ENCODE measurements at regions not wholly inside any gene's neighbourhood (a gene's known extent, or its start where the extent isn't known, plus 50 kb on each side); places are given as distances from the start of the nearest gene placed in this dataset.

- no peak overlapping the region for H2AFZ ChIP-seq
- WGBS (ENCODE audit: low lambda C conversion rate, missing lambda C conversion rate): 87% methylated on average over 9 of the region's 9 CpGs
- no peaks in the 10 kb centered on the region for H3K79me2 ChIP-seq
- H3K9me2 ChIP-seq (replicated peaks; ENCODE audit: insufficient read depth): no peaks in the 10 kb centered on the region
- H3K27me3 ChIP-seq: no peaks in the 10 kb centered on the region
- no peak overlapping the region for H3K4me3 ChIP-seq
- TF ChIP-seq CTCF (IDR thresholded peaks at IDR 0.05; ENCODE audit: poor library complexity) (no peak), EZH2 (IDR thresholded peaks at IDR 0.05; ENCODE audit: borderline replicate concordance) (no peak), EZH2phosphoT487 (IDR thresholded peaks at IDR 0.05; ENCODE audit: low read depth, severe bottlenecking, unreplicated experiment) (no peak)
- DNase-seq (ENCODE audit: low spot score): no peak
- peak overlapping the region; percentile 85 for H3K27ac ChIP-seq
- no peaks in the 10 kb centered on the region for H3K36me3 ChIP-seq (replicated peaks; ENCODE audit: insufficient read depth, low read depth)
- H4K20me1 ChIP-seq (ENCODE audit: insufficient read depth, poor library complexity, severe bottlenecking): no peaks in the 10 kb centered on the region
- H3K4me1 ChIP-seq (ENCODE audit: insufficient read depth): peaks cover 36% of the 10 kb centered on the region
- no peaks in the 10 kb centered on the region for H3K9me3 ChIP-seq (ENCODE audit: low read depth)
- H3K4me2 ChIP-seq: no peak overlapping the region
These were observed 154.4 kb upstream of the FGGY start for GRCh38 chr1:59142311-59143132.

GRCh38 chr1:59143133-59143487 is 153.8 kb upstream of the FGGY start:
- H4K20me1 ChIP-seq (ENCODE audit: insufficient read depth, poor library complexity, severe bottlenecking): no peaks in the 10 kb centered on the region
- no peak overlapping the region for H3K4me3 ChIP-seq
- no peak overlapping the region for H3K4me2 ChIP-seq
- peaks cover 32% of the 10 kb centered on the region for H3K4me1 ChIP-seq (ENCODE audit: insufficient read depth)
- no peaks in the 10 kb centered on the region for H3K36me3 ChIP-seq (replicated peaks; ENCODE audit: insufficient read depth, low read depth)
- no peaks in the 10 kb centered on the region for H3K79me2 ChIP-seq
- 9% methylated on average over 2 of the region's 2 CpGs for WGBS (ENCODE audit: low lambda C conversion rate, missing lambda C conversion rate)
- H3K9me2 ChIP-seq (replicated peaks; ENCODE audit: insufficient read depth): no peaks in the 10 kb centered on the region
- H3K27me3 ChIP-seq: no peaks in the 10 kb centered on the region
- H2AFZ ChIP-seq: no peak overlapping the region
- peak overlapping the region; percentile 85 for H3K27ac ChIP-seq
- no peak for TF ChIP-seq CTCF (IDR thresholded peaks at IDR 0.05; ENCODE audit: poor library complexity)
- peak; percentile 74 for DNase-seq (ENCODE audit: low spot score)
- H3K9me3 ChIP-seq (ENCODE audit: low read depth): no peaks in the 10 kb centered on the region

- H3K4me1 ChIP-seq (ENCODE audit: insufficient read depth): peaks cover 24% of the 10 kb centered on the region
- no peak overlapping the region for H3K4me3 ChIP-seq
- no peaks in the 10 kb centered on the region for H4K20me1 ChIP-seq (ENCODE audit: insufficient read depth, poor library complexity, severe bottlenecking)
- H3K27me3 ChIP-seq: no peaks in the 10 kb centered on the region
- H3K79me2 ChIP-seq: no peaks in the 10 kb centered on the region
- TF ChIP-seq EZH2 (IDR thresholded peaks at IDR 0.05; ENCODE audit: borderline replicate concordance) (no peak), EZH2phosphoT487 (IDR thresholded peaks at IDR 0.05; ENCODE audit: low read depth, severe bottlenecking, unreplicated experiment) (no peak), CTCF (IDR thresholded peaks at IDR 0.05; ENCODE audit: poor library complexity) (no peak)
- 50% methylated on average over 2 of the region's 2 CpGs for WGBS (ENCODE audit: low lambda C conversion rate, missing lambda C conversion rate)
- no peaks in the 10 kb centered on the region for H3K36me3 ChIP-seq (replicated peaks; ENCODE audit: insufficient read depth, low read depth)
- H3K27ac ChIP-seq: peak overlapping the region; percentile 61
- H3K9me3 ChIP-seq (ENCODE audit: low read depth): no peaks in the 10 kb centered on the region
- no peak overlapping the region for H2AFZ ChIP-seq
- H3K9me2 ChIP-seq (replicated peaks; ENCODE audit: insufficient read depth): no peaks in the 10 kb centered on the region
- no peak overlapping the region for H3K4me2 ChIP-seq
- no peak for DNase-seq (ENCODE audit: low spot score)
These were observed 153.1 kb upstream of the FGGY start for GRCh38 chr1:59143811-59144210.

Measured in hepatocyte (in vitro differentiated cells).